GM12891 (cell line): ENCODE measurements at regions not wholly inside any gene's neighbourhood (a gene's known extent, or its start where the extent isn't known, plus 50 kb on each side); places are given as distances from the start of the nearest gene placed in this dataset.

Experiments
- POLR2A ChIP-seq: IDR thresholded peaks from 2 replicates; pipeline ENCODE4 v1.6.1; 2011; ENCODE audit warnings: low read depth, low read length, control low read depth
- POLR2AphosphoS5 ChIP-seq: IDR thresholded peaks from 2 replicates; pipeline ENCODE4 v1.6.1; 2011; ENCODE audit warnings: low read depth, low read length, control low read depth
- POU2F2 ChIP-seq: IDR thresholded peaks from 2 replicates; pipeline ENCODE4 v1.6.1; 2011; ENCODE audit warnings: low read depth, mild to moderate bottlenecking, control low read depth, low read length, moderate library complexity

DNA sequence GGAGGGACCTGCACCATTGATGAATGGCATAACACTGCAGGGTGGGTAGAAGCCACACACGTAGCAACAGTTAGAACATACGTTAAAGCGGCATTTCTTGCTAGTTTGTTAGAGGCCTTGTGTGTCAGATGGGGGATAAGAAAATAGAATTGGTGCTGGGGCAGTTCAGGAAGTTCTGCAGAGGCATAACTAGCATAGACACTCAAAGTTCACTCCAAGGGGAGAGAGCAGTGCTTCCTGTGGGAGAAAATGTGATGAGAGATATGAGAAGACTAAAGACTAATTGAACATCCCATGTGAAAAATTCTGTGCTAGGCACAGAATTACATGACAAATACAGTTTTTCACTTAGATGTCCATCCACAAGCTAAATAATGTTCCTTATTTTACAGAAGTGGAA is 327.1 kb downstream of the ZNF621 start:
- no peak for TF ChIP-seq POLR2A
- TF ChIP-seq POLR2AphosphoS5: no peak
- TF ChIP-seq POU2F2: no peak
